ENCODE measurements at regions not wholly inside any gene's neighbourhood (a gene's known extent, or its start where the extent isn't known, plus 50 kb on each side); places are given as distances from the start of the nearest gene placed in this dataset.
A peak's percentile ranks its signal among the peaks of the same experiment; 100 is the strongest.

GRCh38 chr5:174563899-174564298, 160.5 kb upstream of the MSX2 start:
- WGBS, 2 donors (ENCODE audit: low coverage in 1 of 2) = 35% methylated on average over 6 of the region's 9 CpGs; no CpG with 5 or more reads in 1 of the 2 donors
- H3K27ac ChIP-seq = no peak overlapping the region
- no peak for TF ChIP-seq POLR2AphosphoS5 (IDR thresholded peaks at IDR 0.05)
- TF ChIP-seq POLR2A (IDR thresholded peaks at IDR 0.05) = no peak
- TF ChIP-seq CTCF (IDR thresholded peaks at IDR 0.05) = no peak
- no peak for ATAC-seq
- H3K9me3 ChIP-seq = no peaks in the 10 kb centered on the region
- H3K27me3 ChIP-seq = peaks cover 12% of the 10 kb centered on the region
- H3K4me1 ChIP-seq = no peaks in the 10 kb centered on the region
- no peaks in the 10 kb centered on the region for H3K36me3 ChIP-seq
- H3K4me3 ChIP-seq = no peak overlapping the region

- Histone ChIP-seq H3K36me3 (no peaks in the 10 kb centered on the region), H3K4me1 (peaks cover 0 to 12% (median 0%) of the 10 kb centered on the region in 3 donors), H3K27ac (no peak overlapping the region), H3K27me3 (no peaks in the 10 kb centered on the region), H3K9me3 (no peaks in the 10 kb centered on the region), H3K4me3 (no peak overlapping the region)
- TF ChIP-seq EP300 (IDR thresholded peaks at IDR 0.05) = no peak
- no peak for TF ChIP-seq POLR2A (IDR thresholded peaks at IDR 0.05)
- no peak for TF ChIP-seq POLR2AphosphoS5 (IDR thresholded peaks at IDR 0.05)
- TF ChIP-seq CTCF (IDR thresholded peaks at IDR 0.05) = no peak
- WGBS, 2 donors (ENCODE audit: low coverage in 1 of 2) = 70 to 98% methylated on average over 2 to 5 of the region's 7 CpGs
- no peak for ATAC-seq
Observed at GRCh38 chr5:174567506-174568141, 156.8 kb upstream of the MSX2 start.

DNA sequence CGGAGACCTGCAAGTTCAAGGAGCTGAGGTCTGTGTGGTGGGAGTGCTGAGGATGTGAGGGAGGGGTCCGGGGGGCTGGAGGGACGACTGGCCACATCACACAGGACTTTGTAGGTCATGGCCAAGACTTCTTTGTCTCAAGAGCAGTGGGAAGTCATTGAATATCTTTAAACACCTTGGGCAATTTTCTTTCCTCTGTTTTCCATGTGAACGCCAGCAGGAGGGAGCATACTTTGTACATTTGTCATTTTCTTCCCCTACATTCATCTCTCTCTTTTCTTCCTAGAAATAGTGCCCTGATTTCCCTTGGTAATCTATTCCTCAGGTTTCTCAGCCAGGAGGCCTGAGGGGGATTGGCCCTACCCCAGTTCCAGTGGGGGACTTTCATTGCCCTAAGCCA, 153.7 kb upstream of the MSX2 start:
- no peaks in the 10 kb centered on the region for H3K27me3 ChIP-seq
- peaks cover 0 to 12% (median 0%) of the 10 kb centered on the region in 3 donors for H3K4me1 ChIP-seq
- H3K4me3 ChIP-seq = no peak overlapping the region
- WGBS, 2 donors (ENCODE audit: low coverage in 1 of 2) = 85 to 95% methylated on average over 3 to 4 of the region's 4 CpGs
- no peaks in the 10 kb centered on the region for H3K36me3 ChIP-seq
- no peak for ATAC-seq
- no peak for TF ChIP-seq CTCF (IDR thresholded peaks at IDR 0.05)
- no peak overlapping the region for H3K27ac ChIP-seq
- no peaks in the 10 kb centered on the region for H3K9me3 ChIP-seq

- H3K9me3 ChIP-seq = no peaks in the 10 kb centered on the region
- peak; percentile 94 for ATAC-seq
- H3K4me1 ChIP-seq = peaks cover 0 to 12% (median 0%) of the 10 kb centered on the region in 3 donors
- TF ChIP-seq EP300 (IDR thresholded peaks at IDR 0.05) (no peak), CTCF (IDR thresholded peaks at IDR 0.05) (peak in 3 of 4 experiments; percentile 28 to 58 (median 38)), POLR2AphosphoS5 (IDR thresholded peaks at IDR 0.05) (peak; percentile 57)
- WGBS, 2 donors (ENCODE audit: low coverage in 1 of 2) = 5% methylated on average over 6 of the region's 7 CpGs; no CpG with 5 or more reads in 1 of the 2 donors
- H3K27ac ChIP-seq = peak overlapping the region in 2 of 4 donors; percentile 24 to 42
- H3K4me3 ChIP-seq = no peak overlapping the region
- no peaks in the 10 kb centered on the region for H3K36me3 ChIP-seq
- H3K27me3 ChIP-seq = no peaks in the 10 kb centered on the region
Observed at GRCh38 chr5:174571662-174572397, 152.6 kb upstream of the MSX2 start.

DNA sequence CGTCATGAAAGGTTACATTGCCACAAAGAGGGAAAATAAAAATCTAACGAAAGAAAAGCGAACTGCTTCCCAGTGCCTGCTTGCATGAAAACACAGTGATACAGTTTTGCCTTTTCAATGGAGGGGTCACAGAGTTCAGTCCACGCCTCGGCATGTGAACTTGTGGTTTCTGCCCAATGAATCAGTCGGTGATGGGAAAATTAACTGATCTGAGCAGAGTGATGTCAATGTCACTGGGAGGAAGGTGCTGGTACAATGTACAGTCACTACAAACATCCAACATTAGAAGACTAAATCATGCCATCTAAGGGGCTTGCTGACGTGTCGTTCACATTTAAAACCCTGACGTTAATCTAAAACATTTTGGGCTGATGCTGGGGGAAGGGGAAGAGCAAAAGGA, 151.8 kb upstream of the MSX2 start:
- no peak for TF ChIP-seq EP300 (IDR thresholded peaks at IDR 0.05)
- no peak for TF ChIP-seq CTCF (IDR thresholded peaks at IDR 0.05)
- no peak for TF ChIP-seq POLR2A (IDR thresholded peaks at IDR 0.05)
- no peak for TF ChIP-seq POLR2AphosphoS5 (IDR thresholded peaks at IDR 0.05)
- peaks cover 0 to 12% (median 0%) of the 10 kb centered on the region in 3 donors for H3K4me1 ChIP-seq
- H3K36me3 ChIP-seq = no peaks in the 10 kb centered on the region
- H3K9me3 ChIP-seq = no peaks in the 10 kb centered on the region
- no peak overlapping the region for H3K27ac ChIP-seq
- no peak overlapping the region for H3K4me3 ChIP-seq
- H3K27me3 ChIP-seq = no peaks in the 10 kb centered on the region
- no peak for ATAC-seq
- WGBS, 2 donors (ENCODE audit: low coverage in 1 of 2) = 85 to 88% methylated on average over 9 of the region's 9 CpGs

All from gastroesophageal sphincter (tissue), 4 donors.